Right lobe of liver (tissue), 4 donors: ENCODE measurements at regions not wholly inside any gene's neighbourhood (a gene's known extent, or its start where the extent isn't known, plus 50 kb on each side); places are given as distances from the start of the nearest gene placed in this dataset.

Source experiments
- CTCF ChIP-seq, 4 donors: fragments of 200-600 bp in 3 of 4; fragments of 450-650 bp in 1 of 4; IDR thresholded peaks; one replicate each; pipeline versions ENCODE4 v1.5.1 to v1.8.0; 2016 to 2022; ENCODE audit warnings: antibody characterized with exemption in 4 of 4, mild to moderate bottlenecking in 2 of 4
- POLR2A ChIP-seq: fragments of 450-650 bp; IDR thresholded peaks from one replicate; pipeline ENCODE4 v1.6.1; 2017; ENCODE audit warnings: antibody characterized with exemption, mild to moderate bottlenecking
- donor health status: DM: no; HTN: no; CAD: no.
- donor health status: DM: no; HTN: no; CAD: no.
- donor health status: DM: no; HTN: yes; CAD: no.

GRCh38 chr6:84448331-84448730 lies 220.9 kb upstream of the CEP162 start:
- no peak for TF ChIP-seq POLR2A
- TF ChIP-seq CTCF (IDR thresholded peaks at IDR 0.05): no peak
